Forelimb muscle (tissue), 1 donor: ENCODE measurements at regions not wholly inside any gene's neighbourhood (a gene's known extent, or its start where the extent isn't known, plus 50 kb on each side); places are given as distances from the start of the nearest gene placed in this dataset.

Source experiments
- DNase-seq: peaks from one replicate; pipeline ENCODE4 v3.0.0-alpha.2; 2013; ENCODE audit warnings: low read depth

DNA sequence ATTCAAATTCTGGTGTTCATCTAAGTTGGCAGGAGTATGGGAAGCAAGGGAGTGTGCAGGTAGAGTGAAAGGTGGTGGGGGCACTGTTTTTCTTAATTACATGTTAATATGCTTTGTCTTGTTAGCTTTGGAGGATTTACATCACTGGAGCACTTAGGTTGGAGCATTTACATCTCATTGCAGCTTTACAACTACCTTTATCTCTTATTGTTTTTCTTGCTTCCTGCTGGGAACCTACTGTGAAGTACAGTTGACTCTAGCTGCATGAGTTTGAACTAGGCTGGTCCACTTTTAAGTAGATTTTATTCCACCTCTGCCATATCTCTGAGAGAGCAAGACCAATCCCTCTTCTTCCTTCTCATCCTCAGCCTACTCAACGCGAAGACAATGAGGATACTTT lies 554.8 kb upstream of the B3GALT2 start:
- no peak for DNase-seq

DNA sequence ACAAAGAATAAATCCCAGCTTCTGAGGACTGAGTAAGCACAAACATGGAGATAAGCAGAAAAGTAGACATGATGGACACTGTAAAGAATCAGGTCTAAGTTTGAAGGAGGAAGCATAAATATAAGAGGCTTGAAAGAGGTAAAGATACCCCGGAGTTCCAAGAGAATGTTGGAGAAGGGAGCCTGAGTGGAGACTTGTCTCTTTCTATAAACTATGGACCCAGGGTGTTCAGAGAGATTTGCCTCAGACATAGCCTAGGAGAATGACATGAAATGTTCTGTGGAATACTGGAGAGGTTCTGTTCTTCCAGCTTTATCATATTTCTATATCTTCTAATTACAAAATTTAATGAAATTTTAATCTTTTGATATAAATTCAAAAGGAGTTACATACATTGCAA lies 554.3 kb upstream of the B3GALT2 start:
- DNase-seq: no peak

DNA sequence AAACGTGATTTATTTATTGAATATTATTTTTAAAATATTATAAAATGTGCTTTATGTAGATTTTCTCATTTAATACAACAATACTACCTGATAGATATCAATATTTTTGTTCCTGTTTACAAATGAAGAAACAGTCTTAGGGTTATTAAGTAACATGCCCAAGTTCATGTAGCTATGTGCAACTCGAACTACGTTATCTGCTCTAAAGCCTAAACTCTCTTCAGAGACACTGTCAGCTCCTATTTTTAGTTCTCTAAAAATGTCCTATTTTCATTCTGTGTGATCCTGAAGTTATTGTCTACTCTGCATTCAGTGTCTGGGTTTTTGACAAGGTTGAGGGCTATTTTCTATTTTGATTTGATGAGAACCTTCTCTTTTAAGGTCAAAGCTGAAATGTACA lies 550.1 kb upstream of the B3GALT2 start:
- no peak for DNase-seq

DNA sequence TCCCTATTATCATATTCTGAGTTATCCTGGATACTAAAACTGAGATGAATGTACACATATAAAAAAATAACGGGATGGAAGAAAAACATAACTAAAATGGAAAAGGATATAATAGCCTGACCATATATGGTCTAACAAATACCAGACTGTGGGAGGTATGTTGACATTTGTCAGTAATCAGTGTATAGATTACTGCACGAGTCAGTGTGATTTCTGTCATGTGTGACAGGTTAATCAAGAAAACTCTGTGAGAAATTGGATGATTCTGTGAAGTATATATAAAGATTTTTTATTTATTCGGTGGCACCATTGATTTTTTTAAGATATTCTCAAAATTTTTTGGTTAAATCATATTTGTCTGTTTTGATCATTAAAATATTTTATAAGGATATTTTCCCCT lies 547.3 kb upstream of the B3GALT2 start:
- DNase-seq: no peak

DNA sequence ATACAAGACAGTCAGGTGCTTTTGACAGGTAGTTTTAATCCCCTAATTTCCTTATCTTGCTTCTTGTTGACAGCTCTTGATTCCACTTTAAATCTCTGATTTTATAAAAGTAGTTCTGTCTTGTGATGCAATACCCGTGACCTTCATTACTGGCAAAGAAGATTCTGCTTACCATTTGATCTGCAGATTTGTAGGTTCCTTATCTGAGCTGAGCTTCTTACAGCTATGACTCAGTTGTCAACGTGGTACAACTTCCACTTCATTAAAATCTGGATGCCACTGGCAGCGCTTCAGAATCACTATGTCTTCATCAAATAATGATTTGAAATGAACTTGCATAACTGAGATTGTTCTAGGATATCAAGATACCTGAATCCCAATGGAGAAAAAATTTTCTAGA lies 543.6 kb upstream of the B3GALT2 start:
- DNase-seq: no peak

DNA sequence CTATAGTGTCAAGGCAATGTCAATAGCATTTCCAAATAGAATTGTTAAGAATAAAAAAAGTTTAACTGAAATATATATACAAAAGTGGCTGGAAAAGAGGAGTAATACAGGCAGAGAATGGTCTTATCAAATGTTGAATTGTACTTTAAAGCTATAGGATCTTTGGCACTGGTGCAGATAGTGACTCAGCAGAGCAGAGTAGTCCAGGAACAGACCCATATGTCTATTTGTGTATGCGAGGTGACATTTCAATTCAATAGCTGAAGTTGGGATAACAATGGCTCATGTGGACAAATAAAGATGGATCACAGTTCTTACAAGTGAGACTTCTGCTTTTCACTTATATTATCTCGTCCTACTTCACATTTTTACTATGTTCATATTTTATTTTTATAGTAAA lies 543.0 kb upstream of the B3GALT2 start:
- DNase-seq: no peak

DNA sequence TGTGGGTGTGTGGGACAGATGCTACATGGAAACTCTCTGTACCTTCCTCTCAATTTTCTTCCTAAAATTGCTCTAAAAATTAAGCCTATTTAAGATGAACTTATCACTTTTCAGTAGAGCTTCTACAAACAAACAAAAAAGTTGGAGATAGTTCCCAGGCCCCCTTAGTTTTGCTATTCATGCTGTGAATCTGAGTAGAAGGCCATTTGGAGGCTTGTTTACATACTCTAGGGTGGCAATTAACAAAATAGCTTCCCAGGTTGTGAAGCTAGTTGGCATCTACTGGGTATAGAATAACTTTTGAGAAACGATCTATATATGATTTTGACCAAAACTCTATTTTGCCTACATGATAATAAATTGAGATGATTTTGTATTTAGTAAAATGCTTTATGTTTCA lies 541.4 kb upstream of the B3GALT2 start:
- DNase-seq: no peak

DNA sequence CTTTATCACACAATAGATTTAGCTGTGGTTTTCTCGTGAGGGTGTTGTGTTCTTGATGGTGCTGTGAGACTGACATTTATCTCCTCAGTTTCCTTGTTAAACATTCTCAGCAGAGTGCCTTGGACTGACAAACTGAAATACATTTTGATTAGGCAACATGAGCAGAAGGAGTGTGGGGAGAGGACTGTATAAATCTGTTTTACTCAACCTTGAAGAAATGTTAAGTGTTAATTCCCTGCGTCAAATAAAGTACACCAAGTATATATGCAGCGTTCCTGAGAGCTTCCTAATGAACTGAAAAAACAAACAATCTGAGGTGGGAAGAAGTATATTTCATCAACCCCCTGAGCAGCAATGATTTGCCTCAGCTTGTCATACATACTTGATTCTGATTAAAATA lies 540.3 kb upstream of the B3GALT2 start:
- DNase-seq: no peak

DNA sequence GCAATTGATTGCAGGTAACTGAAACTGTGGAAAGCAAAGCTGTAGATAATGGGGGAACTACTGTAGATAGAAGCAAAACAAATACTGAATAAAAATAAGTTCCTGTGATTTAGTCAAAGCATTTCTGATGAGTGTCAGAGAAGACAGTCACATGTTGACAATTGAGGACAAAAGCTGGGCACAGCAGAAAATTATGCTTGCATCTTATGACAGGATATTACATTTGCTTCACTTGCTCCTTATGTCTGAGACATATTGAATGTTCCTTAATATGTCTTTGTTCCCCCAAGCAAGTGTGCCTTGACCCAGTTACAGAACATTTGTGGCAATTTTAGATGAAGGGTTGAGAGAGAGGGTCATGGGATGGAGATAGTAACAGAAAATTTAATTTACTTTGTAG lies 526.0 kb upstream of the B3GALT2 start:
- DNase-seq: no peak

DNA sequence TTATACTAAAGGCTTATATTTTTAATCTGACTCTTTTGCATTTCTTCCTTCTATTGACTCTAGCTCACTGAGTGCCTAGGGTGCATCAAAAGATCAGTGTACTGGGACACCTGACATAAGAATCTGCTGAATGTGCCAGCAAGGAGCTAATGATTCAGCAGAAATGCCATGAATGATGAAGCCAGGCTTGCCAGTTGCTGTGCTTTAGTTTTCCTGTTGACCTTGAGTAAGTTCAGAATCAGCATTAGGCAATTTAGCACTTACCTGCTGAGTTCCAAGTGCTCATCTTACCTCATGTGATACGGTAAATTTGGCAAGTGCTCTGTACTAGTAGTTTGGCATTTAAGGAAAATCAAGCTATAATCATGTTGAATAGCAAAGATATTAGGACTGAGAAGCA lies 523.2 kb upstream of the B3GALT2 start:
- DNase-seq: no peak

DNA sequence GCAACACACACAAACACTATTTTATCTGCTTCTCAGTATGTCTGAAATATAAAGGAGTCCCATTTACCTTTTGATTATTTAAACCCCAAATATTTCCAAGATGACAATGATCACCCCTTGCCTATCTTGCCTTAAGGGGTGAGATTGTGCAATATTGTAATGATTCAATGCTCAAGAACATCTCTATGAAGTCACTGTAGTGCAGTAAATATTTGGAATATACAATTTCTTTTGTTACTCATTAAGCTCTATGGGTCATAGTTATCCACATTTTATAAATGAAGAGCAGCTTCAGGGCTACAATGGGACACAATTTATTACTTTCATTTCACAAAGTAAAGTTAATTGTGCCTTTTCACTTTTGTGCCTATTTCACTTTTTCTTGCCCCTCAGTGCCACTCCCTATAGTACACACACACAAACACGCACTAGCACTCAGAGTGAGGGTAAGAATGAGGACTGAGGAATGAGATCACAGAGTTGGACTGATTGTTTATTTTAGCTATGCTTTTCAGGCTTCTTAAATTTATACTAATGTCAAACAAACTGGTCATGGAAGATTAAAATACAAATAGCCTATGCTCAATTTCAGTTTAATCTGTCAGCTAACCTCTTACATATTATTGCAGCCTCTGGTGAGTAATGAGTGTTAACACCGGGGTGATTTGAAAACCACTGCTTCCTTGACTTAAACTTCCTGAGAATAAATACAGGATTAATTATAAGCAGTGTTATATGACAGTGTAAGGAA lies 521.0 kb upstream of the B3GALT2 start:
- no peak for DNase-seq

DNA sequence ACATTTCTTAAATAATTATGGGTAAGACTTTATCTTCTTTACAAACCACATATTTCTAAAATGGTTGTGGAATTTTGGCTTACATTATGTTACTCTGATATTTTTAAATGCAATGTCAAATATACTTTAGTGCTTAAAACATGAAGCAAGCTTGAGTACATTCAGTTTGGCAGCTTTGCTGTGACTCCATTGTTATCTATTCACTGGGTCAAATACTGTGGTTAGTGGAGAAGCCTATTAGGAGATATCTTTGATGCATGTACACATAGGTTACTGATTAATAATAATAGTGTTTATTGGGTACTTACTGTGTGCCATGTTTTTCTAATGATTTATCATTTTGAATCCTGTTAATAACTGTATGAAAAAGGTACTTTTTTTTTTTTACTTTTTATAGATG lies 520.4 kb upstream of the B3GALT2 start:
- no peak for DNase-seq

DNA sequence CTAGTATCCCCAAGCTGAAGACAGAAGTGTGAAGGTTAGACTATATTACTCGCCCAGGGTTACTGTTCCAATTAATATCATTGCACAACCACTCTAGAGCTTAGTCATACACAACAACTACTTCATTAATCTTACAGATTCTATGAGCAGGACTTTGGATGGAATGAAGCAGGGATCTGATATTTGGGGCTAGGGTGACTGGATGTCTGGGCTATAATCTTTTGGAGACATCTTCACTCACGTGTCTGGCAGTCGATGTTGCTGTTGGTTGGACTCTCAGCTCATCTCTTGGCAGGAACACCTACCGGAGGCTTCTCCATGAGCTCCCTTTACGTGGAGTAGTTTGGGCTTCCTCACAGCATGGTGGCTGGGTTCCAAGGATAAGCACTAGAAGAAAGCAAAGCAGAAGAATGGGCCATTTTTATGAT lies 519.2 kb upstream of the B3GALT2 start:
- no peak for DNase-seq

DNA sequence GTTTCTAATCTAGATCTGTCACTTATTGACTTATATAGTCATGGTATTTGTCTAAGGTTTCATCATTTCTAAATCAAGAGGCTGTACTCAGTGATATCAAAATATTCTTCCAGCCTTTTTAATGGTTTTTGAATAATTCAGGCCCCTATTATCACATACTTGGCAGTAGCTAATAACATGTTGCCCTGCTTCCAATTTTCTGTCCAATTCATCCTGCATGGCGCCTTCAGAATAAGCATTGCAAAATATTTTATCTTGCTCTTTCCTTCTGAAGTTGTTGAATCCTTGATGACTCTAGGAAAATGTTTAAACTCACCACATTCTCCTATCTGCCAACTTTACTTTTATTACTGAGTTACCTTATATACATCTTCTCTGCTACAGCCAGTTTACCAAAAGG lies 517.2 kb upstream of the B3GALT2 start:
- no peak for DNase-seq

DNA sequence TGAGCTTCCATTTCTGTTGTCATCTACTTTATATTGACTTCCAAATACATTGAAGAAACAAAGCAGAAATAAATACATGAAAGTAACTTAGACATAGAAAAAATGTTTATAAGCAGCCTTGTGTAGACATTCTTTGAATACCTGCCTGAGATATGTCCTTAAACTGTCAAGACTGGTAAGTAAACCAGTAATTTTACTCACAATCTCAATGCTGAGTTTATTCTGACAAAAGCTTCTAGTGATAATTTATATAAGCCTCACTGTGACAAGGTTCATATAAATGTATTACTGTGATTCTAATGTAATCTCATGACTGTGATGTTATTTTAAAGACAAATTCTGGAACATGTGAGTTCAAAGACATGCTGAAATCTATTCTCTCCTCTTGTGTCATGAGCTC lies 516.7 kb upstream of the B3GALT2 start:
- DNase-seq: no peak

DNA sequence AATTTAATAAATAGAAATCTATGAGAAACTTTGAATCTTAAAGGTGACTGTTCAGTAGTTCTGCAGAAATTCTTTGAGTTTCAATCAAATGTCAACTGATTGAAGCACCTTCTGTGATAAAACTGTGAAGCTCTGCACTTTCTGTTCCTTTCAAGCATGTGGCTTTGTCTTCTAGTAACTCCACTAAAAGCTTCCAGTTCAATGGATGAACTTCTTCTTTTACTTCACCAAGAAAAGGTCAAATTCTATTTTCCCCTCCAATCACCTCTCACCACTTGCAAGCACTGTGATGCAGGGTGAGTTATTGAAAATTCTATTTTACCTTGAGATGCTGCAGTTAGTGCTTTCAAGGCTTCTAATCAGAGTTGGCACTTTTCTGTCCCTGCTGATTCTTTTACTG lies 515.3 kb upstream of the B3GALT2 start:
- DNase-seq: no peak

DNA sequence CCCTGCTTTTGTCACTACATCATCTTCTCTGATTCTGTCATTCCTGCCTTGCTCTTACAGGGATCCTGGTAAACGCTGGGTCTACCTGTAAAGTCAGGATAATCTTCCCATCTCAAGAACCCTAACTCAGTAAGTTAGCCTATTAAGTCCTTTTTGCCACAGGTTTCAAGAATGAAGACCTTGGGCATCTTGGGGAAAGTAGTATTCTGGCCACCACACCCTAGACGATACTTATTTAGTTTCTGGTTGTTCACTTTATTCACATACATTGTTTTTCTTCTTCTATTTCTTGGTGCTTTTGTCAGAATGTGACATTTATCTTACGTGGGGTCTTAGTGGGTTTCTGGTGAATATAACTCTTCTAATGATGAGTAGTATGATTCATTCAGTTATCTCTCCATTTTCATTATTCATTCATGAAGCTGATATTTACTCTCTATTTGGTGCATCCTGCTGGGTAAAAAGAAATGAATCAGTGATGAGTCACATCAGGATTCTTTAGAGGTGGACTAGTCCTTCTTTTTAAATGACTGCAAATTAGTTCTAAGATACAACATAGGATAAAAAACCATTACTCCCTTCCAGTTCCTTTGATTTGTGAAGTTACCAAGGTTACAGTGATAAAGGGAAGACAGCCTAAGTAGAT lies 514.4 kb upstream of the B3GALT2 start:
- DNase-seq: no peak

DNA sequence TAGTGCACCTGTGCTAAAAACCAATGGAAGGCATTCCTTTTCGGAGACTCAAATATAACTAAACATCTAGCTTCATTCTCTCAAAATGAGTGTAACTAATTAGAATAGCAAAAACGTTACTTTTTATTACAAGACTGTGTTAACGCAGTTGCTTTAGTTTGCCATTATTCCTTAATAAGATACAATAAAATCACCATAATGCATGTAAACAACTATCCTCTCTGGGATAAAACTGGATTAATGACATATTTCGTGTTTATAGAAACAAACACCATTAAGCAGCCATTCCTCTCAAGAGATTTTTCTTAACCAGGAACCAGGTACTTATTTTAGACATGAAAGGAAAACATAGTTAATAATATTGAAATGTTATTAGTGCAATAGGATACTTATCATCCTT lies 512.8 kb upstream of the B3GALT2 start:
- no peak for DNase-seq

DNA sequence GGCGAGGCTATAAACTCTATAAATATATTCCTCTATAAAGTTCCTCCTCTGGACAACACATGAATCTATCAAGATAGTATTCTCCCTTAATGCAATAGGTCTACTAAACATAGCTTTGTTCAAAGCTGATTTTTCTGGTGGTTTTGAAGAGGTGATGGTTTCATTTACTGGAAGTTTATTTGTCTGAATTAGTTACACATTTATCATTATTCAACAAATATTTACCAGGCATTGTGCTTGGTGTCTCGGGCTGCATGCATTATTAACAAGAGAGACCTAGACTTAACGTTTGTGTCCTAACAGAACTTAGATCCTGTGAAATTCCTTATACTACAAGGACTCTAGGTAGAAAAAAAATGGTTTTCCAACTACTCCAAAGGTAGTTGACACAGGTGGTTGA lies 511.4 kb upstream of the B3GALT2 start:
- no peak for DNase-seq

DNA sequence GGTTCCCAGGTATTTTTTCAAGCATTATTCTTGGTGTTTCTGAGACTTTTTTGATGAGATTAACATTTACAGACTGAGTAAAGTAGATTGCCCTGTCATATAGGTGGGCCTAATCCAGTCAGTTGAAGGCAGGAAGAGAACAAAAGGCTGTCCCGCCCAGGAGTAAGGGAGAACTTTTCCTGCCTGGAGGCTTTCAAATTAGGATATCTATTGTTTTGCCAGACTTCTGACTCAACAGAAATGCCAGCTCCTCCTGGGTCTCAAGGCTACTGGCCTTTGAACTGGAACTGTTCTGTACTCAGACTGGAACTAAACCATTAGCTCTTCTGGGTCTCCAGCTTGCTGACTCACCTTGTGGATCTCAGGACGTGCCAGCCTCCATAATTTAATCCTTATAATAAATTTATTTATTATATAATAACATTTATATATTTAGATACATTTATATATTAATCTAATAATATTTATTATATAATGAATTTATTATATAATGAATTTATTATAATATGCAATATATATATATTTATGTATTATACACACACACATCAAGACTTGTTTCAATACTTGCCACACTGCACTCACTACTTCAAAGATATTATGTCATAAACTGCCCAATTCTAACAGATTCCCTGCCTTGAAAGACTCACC lies 510.8 kb upstream of the B3GALT2 start:
- DNase-seq: no peak

DNA sequence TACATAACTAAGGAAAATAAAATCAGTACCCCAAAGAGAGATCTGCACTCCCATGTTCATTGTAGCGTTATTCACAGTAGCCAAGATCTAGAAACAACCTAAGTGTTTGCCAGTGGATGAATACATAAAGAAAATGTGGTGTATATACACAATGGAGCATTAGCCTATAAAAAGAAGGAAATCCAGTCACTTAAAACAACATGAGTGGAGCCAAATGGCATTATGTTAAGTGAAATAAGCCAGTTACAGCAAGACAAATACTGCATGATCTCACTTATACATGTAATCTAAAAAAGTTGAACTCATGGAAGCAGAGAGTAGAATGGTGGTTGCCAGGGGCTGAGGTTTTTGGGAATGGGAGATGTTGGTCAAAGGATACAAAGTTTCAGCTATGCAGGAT lies 508.3 kb upstream of the B3GALT2 start:
- no peak for DNase-seq

DNA sequence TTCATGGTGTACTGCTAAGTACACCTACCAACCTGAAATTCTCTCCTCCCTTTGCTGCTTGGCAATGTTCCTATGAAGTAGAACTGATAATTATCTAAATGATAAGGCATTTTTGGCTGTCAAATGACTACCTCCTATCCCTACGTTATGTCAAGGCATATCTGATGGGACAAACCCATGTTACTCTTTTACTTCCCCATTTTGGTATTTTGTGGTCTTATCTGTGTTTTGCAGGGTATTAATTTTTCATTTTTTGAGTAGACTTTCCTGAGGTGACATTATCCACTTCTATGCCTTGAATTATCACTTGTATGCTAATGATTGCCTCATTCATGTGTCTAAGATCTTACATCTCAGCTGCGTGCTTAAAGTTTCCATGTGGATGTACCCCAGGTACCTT lies 499.6 kb upstream of the B3GALT2 start:
- no peak for DNase-seq

DNA sequence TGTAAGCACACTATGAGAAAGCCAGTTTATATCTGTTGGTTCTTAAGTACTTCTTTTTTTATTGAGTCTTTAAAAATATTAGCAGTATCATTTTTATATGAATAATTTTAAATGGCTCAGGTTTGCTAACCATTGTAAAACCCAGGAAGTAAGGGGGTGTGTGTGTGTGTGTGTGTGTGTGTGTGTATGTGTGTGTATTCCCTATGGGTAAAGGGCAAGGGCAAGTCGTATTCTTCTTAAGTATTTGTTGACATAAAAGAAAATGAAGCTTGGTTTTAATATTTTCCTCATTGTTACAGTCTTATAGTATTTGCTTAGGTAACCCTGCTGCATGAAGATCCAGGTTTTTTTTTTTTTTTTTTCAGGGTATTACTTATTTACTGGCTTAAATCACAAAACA lies 495.0 kb upstream of the B3GALT2 start:
- no peak for DNase-seq
